DMS53 (cell line): ENCODE measurements at regions not wholly inside any gene's neighbourhood (a gene's known extent, or its start where the extent isn't known, plus 50 kb on each side); places are given as distances from the start of the nearest gene placed in this dataset.

Experiments
- DNase-seq: peaks from one replicate; lab custom pipeline; 2025; lab: John Stamatoyannopoulos, UW

DNA sequence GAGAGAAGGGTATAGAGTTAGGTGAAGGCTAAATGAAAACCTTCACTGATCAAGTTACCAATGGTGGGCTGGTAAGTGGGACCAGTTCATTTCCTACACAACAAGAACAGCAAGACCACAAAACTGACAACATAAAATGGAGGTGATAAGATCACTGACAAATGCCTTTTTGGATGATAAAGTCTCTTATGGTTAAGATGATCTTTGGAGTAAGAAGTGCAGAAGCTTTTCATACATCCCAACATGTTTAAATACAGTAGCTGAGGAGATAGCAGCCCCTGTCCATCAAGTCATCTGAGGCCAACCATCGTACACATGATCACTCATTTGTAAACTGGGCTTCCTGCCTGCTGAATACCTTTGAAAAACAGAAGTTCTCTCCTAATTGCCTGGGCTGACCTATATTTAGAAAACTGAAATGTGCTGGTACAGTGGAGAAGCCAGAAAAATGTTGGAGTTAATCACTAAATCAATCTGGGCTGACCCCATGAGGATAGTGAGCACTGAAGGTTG is 259.0 kb upstream of the ZFHX3 start:
- DNase-seq, result no peak

DNA sequence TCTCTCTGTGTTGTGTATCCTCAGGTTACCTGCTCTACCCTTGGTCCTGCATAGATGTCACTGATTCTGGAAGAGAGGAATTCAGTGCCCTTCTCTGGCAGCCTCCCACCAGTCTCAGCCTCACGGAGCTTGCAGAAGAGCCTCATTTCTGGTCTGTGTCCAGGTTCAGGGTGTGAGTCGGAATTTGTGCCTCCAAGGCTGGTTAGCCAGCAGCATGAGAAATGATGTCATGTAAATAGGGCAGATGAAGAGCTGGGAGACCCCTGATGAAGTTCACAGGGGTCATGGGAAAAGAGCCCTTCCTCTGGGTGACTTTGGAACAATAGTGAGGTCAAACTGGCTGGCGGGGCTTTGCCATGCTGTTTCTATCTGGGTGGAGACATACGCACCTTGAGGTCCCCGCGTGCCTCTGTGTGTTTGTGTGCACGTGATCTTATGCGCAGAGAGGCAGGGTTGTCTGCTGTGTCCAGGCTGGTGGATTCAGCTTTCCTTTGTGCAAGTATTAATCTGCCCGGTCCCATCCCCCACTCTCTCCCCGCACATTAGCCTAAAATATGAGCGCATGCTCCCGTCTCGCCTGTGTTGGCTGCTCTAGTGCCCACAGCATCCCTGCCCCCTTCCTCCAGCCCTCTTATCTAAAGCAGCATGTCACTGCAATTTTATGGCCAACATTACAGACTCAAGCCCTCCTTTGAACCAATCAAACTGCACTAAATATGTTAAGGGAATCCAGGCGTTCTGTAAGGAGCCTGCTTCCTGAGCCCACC is 256.3 kb upstream of the ZFHX3 start:
- DNase-seq, result no peak

DNA sequence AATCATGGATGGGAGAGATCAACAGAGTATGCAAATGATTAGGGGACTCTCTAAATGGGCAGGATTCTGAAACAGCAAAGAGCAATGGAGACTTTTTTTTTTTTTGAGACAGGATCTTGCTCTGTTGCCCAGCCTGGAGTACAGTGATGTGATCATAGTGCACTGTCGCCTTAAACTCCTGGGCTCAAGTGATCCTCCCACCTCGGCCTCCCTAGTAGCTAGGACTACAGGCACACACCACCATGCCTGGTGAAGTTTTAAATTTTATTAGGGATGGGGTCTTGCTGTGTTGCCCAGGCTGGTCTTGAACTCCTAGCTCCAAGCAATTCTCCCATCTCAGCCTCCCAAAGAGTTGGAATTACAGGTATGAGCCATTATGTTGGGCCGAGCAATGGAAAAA is 255.0 kb upstream of the ZFHX3 start:
- no peak for DNase-seq

DNA sequence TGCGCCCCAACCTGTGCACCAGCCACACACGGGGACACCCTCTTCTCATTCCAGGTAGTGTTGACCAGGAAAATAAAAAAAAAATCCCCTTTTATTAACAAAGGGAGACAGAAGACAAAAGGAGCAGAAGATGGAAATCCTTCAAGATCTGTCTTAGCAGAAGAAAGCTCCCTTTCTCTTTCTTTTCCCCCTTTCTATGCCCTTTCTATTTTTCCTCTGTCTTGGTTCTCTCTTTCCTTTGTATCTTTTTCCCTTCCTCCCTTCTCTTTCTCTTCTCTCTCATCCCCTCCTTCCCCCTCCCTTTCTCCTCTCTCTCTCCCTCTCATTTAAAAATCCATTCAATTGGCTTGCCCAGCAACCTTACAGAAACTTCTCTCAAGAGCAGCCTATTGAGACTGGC is 254.1 kb upstream of the ZFHX3 start:
- DNase-seq, result no peak

DNA sequence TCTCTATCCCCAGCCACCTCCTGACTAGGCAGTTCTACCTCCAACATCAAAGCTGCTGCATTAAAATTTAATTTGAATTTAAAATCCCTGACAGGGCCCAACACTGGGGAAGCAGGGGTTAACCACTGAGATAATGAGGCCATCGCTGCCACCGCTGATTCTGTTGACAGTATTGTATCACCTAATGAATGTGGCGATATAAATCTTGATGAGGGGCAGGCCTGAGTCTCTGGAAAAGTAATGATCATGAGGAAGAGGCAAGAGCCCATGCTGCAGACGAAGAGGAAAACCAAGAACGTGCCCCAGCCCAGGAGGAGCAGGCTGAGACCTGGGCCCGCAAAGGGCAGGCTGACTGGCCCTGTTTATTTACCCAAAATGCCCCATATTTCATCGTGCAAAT is 251.4 kb upstream of the ZFHX3 start:
- DNase-seq, result no peak

DNA sequence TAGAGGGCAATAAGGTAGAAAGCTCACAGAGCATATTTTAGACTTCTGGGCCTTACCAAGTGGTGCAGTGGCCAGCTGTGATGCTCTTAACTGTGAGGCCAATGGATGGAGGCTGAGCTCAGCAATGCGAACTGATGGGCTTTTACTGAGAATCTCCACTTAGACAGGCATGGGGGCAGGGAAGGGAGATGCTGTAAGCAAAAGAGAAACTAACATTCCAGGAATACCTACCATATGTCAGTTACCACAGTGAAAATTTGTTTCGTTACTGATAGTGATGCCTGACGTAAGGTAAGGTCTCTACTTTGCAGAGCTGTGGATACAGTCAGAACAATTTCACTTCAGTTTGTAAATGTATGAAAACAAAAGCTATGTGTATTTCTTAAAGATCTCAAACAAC is 250.6 kb upstream of the ZFHX3 start:
- DNase-seq, result no peak

DNA sequence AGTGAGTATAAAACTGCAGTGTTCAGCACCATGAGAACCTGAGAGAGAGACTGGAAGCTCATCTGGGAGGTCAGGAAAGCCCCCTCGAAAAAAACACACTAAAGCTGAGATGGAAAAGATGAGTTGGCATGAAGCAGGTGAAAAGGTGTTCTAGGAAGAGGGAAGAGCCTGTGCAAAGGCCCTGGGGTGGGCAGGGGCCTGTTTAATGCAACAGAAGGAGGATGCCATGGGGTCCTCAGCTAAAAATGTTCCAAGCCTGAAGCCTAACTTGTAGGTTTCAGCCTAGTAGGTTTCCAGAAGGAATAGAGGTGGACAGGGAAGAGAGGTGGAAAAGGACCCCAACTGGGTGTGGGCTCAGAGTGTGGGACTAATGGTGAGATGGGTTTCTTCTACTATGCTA is 242.3 kb upstream of the ZFHX3 start:
- DNase-seq, result no peak

DNA sequence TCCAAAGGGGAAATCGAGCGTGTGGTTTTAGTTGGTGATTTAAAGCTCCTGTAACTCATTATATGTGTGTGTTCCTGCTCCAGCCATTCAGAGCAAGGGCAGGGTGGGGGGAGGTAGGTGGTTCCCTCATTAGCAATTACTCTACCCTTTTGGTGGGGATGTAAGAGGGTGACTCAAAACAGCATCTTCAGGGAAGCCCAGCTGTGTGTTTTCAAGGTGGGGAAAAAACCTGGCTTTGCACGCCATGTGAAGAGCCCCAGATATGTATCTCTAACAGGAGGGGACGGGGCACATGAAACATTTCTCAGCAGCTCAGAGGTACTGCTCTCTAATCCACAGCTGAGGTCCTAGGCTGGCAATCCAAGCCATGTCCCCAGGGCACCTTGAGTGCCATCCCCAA is 241.3 kb upstream of the ZFHX3 start:
- DNase-seq, result no peak

DNA sequence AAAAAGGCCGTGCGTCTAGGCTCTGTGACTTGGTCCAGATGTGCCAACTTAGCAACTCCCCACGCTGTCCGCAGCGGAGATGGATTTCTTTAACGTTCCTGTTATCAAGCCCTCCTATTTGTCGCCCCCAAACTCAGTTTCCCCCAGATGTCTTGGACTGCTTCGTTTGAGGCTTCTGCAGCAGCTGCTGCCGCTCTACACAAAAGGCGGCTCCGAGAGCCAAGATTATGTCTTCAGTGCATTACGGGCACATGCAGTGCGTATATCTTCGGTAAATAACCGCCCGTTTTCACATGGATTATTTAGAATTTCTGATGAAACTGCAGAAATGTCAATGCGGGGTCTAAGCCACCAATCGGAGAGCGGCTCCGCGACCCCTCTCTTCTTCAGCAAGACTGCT is 240.6 kb upstream of the ZFHX3 start:
- DNase-seq, result no peak

DNA sequence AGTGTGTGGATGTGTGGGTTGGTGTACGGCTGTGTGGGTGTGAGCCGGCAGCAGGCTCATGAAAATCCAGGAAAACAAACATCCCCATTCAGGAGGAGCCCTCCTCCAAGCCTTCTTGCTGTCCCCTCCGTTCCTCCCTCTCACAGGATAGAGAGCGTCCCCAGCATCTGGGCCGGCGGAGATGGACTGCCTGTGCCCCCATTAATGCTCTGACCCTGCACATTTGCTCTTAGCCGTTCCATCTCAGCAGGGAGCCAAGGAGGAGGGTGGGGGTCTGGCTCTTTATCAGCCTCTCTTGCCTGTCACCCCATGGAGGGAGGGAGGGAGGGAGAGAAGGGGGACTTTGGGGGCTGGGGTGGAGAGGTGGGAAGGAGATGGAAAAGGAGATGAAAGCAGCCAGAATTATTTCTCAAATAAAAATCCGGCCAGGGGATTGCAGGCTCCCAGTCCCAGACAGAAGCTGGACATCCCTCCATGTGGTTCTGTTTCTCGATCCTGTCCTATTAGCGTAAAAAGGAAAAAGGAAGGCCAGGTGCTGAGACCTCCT is 240.0 kb upstream of the ZFHX3 start:
- DNase-seq, result no peak

DNA sequence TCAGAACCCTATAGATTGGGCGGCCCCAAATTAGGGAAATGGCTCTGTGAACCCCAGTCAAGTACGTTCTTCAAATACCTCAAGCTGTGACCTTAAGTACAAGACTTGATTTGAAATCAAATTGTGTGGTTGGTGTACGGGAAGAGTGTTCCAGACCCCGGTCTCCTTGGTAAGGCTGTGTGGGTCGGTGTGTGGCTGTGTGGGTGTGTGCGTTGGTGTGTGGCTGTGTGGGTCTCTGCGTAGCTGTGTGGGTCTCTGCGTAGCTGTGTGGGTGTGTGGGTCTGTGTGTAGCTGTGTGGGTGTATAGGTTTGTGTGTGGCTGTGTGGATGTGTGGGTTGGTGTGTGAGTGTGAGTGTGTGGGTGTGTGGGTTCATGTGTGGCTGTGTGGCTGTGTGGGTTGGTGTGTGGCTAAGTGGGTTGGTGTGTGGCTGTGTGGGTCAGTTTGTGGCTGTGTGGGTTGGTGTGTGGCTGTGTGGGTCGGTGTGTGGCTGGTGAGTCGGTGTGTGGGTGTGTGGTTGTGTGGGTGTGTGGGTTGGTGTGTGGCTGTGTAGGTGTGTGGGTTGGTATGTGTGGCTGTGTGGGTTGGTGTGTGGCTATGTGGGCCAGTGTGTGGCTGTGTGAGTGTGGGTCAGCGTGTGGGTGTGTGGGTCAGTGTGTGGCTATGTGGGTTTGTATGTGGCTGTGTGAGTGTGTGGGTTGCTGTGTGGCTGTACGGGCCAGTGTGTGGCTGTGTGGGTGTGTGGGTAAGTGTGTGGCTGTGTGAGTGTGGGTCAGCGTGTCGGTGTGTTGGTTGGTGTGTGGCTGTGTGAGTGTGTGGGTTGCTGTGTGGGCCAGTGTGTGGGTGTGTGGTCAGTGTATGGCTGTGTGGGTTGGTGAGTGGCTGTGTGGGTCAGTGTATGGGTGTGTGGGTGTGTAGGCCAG is 238.7 kb upstream of the ZFHX3 start:
- DNase-seq, result no peak

DNA sequence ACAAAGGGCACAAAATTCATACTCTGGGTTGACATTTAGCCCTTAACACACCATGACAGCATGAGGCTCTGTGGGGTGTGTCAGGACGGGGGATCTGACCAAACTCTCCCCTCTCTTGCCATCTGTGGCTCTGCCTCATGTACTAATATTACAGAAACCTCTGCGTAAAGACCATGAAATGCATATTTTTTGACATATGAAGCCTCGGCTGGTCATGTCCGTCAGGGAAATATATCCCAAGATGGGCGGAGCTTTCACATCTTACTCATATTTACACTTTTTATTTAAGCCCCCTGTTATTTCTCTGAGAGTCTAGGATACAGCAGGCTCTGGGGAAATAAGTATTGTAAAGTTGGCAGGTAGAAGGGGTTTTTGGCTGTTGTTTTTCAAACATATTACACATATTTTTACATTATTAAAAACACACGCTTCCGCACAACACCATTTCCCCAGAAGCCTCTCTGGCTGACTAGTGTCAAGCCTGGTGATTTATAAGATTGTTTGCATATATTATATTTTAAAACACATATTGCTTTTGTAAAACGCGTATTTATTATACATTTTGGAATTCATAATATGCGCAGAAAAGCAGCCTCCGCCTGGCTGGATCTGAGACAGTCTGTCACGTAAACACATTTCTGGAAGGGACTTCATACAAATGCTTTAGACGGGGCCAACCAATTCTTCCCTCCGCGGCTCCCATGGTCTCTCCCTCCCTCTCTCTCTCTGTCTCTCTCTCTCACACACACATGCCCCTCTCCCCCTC is 237.7 kb upstream of the ZFHX3 start:
- no peak for DNase-seq

DNA sequence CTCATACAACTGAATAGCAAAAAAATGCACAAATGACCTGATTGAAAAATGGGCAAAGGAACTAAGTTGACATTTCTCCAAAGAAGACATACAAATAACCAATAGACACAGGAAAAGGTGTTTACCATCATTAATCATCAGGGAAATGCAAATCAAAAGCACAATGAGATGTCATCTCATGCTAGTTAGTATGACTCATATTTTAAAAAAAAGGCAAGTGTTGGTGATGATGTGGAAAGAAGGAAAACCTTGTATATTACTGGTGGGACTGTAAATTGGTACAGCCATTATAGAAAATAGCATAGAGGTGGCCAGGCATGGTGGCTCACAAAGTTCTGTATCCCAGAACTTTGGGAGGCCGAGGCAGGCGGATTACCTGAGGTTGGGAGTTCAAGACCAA is 232.5 kb upstream of the ZFHX3 start:
- DNase-seq, result peak; percentile 68

DNA sequence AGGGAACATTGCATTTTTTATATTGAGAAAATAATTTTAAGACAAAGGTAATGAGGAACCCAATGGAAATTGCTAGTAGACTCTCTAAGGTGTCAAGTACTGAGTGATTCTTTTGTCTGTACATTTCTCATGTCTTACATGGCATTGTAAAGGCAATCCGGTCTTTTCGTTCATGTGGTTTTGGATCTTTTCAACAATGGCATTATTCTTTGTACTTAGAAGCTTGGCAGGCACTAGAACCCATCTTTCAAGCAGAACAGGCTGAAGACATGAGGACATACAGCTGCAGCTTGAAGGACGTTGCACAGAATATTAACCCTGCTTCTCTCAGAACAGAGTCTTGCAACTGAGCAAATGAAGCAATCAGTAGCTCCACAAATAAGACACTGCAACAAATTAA is 231.5 kb upstream of the ZFHX3 start:
- DNase-seq, result no peak

DNA sequence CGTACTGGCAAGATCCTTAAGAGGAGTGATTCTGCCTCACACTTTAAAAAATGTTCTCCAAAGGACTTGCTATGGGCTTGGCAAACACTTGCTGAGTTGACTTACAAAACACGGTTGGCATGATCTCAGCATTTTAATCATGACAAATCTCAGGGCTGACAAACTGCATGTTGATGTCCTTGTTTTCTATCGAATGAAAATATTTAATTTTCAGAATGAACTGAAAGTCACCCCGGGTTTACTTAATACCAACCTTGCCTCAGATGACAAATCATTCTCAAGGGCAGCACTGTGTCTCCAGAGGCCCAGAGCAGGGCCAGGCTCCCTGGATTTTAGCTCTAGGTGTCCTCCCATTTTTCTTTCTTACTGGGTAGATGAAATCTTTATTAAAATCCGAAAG is 229.1 kb upstream of the ZFHX3 start:
- DNase-seq, result no peak

DNA sequence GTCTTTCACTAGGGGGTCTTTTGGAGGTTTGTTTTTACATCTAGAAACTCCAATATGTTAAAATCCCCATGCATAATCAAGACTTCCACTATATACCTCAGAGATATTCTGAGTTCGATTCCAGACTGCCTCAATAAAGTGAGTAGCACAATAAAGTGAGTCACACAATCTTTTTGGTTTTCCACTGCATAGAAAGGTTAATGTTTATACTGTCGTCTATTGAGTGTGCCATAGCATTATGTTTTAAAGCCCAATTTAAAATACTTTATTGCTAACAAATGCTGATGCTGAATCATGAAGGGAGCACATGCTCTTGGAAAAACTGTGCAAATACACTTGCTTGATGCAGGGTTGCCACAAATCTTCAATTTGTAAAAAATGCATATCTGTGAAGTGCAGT is 227.5 kb upstream of the ZFHX3 start:
- no peak for DNase-seq

DNA sequence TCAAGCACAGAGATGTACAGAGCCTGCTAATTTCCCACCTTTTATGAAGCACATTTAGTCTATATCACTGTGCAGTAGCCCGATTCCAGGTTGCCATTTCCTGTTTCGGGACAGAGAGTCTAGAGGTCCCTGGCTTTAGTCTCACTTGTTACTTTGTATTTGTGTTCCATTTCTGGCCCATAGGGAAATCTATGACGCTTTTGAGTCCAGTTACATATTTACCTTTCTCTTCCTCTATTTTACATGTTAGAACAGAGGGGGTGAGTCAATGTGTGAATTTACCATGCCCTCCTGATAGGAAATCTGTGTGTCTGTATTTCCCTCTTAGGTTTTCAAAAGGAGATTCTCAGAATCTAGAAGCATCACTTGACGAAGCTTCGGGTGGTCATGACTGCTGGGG is 227.1 kb upstream of the ZFHX3 start:
- peak; percentile 11 for DNase-seq

DNA sequence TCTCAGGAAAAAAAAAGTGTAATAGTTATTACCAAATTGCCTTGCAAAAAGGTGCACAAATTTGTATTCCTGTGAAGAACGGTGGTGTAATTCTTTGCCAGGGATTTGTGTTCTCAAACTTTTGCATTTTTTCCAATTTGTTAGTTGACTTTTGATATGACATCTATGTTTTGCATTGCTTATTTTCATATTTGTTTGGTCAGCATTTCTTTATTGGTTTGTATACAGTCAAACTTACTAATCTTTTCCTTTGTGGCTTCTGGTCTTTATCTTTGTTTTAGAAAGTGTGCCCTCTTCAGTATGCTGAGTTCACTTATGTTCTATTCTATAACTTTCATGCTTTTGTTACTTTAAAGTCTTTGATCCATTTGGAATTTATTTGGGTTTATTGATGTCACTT is 226.2 kb upstream of the ZFHX3 start:
- no peak for DNase-seq

DNA sequence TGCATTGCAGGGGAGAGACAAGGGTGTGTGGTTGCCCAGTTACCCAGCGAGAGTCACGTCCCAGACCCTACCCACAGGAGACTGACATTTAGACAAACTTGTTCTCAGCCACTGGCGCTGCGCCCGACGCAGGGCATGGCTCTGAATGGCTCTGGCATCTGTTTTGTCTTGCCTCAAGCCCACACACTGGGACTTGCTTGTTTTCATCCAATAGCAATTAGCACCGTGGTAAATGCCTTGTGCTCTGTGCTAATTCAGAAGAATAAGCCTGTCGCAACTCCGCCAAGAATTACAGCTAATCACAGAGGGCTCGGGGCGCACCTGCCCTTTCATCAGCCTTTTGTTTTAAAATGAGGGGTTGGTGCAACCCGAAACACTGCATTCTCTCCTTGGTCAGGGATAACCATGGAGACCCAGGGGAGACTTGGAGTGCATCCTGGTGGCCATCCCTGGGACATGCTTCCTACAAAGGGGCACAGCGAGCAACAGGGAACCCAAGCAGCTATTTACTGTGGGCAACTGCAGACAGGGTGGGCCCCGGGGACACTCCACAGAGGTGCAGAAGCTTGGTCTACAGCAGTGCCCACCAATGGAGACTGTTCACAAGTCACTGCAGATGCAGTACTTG is 220.6 kb upstream of the ZFHX3 start:
- DNase-seq, result peak; percentile 5

DNA sequence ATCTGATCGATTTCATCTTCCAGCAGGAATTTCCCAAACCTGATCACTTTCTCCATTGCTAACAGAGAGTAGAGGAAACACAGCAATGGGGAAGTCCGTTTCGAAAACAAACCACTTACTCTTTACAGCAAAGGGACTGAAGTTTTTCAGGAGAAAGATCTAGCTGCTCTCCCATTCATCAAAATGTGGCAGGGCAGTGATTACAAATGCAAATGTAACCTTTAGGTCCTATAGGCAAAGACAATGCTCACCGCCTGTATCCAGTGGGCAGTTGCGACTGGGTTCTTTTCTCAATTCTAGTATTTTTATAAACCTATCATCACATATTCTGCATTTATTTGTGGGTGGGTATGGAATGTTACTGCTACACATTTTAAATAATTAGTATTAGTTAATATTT is 218.0 kb upstream of the ZFHX3 start:
- DNase-seq, result no peak

DNA sequence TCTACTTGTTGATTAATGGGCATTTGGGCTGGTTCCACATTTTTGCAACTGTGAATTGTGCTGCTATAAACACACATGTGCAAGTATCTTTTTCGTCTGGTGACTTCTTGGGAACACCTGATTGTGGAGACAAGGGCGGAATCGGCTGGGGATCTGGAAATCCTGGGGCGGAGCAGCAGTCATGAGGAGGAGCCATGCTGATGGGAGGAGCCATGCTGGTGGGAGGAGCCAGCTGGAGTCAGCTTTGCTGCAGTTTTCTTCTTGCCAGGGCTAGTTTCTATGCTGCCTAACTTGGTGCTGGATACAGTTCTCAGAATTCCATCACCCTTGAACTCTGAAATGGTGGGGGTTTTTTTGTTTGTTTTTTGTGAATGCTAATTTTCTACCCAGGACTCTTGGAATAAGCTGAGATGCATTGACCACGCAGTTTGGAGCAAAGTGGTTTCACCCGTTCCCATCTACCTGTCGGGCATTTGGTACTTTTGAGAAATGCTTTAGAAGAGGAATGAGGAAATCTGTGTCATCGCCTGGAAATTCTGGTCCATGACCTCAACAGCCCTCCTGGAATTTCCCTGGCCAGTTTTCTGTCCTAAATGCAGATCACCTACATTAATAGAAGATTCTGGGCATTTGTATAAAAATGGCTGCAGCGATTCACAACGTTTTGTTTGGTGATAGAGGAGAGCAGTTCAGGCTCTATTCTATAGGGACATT is 217.4 kb upstream of the ZFHX3 start:
- no peak for DNase-seq
